Loucy (cell line): ENCODE measurements at regions not wholly inside any gene's neighbourhood (a gene's known extent, or its start where the extent isn't known, plus 50 kb on each side); places are given as distances from the start of the nearest gene placed in this dataset.

Experiments
- H2AFZ ChIP-seq: fragments of 200-600 bp; sonication (generic); 2 replicates; pipeline ENCODE4 v1.6.0; 2016; ENCODE audit warnings: antibody characterized with exemption, mild to moderate bottlenecking, low read length, moderate library complexity
- H3F3A ChIP-seq: fragments of 200-600 bp; 2 replicates; pipeline ENCODE4 v1.6.0; 2016; ENCODE audit warnings: antibody characterized with exemption, low read depth, mild to moderate bottlenecking
- H3K27me3 ChIP-seq: fragments of 200-600 bp; sonication (generic); 2 replicates; pipeline ENCODE4 v1.6.1; 2014; ENCODE audit warnings: low read length, mild to moderate bottlenecking; ENCODE audit not compliant: insufficient read depth, poor library complexity, severe bottlenecking
- H3K36me3 ChIP-seq: fragments of 200-600 bp; sonication (generic); 2 replicates; pipeline ENCODE4 v1.6.1; 2016; ENCODE audit warnings: low read length; ENCODE audit not compliant: insufficient read depth
- H3K4me1 ChIP-seq: fragments of 200-600 bp; sonication (generic); 2 replicates; pipeline ENCODE4 v1.5.1; 2014; ENCODE audit warnings: low read length, mild to moderate bottlenecking; ENCODE audit not compliant: insufficient read depth, poor library complexity, severe bottlenecking
- H3K4me2 ChIP-seq: fragments of 200-600 bp; sonication (generic); 2 replicates; pipeline ENCODE4 v1.6.0; 2014; ENCODE audit warnings: antibody characterized with exemption, low read length, low read depth, mild to moderate bottlenecking; ENCODE audit not compliant: poor library complexity, severe bottlenecking
- H3K4me3 ChIP-seq: fragments of 200-600 bp; sonication (generic); 2 replicates; pipeline ENCODE4 v1.5.1; 2014; ENCODE audit warnings: low read length, mild to moderate bottlenecking, mixed read lengths; ENCODE audit not compliant: poor library complexity, severe bottlenecking
- H3K79me2 ChIP-seq: fragments of 200-600 bp; sonication (generic); 2 replicates; pipeline ENCODE4 v1.6.1; 2014; ENCODE audit warnings: low read length; ENCODE audit not compliant: insufficient read depth
- H3K9ac ChIP-seq: fragments of 200-600 bp; sonication (generic); 2 replicates; pipeline ENCODE4 v1.6.0; 2014; ENCODE audit warnings: mild to moderate bottlenecking, low read depth, low read length, moderate library complexity; ENCODE audit not compliant: poor library complexity, severe bottlenecking
- H3K9me2 ChIP-seq: fragments of 200-600 bp; sonication (generic); replicated peaks from 2 replicates; pipeline ENCODE4 v1.6.1; 2016; ENCODE audit warnings: low read depth, low read length, mixed read lengths
- H3K9me3 ChIP-seq: fragments of 200-600 bp; sonication (generic); 2 replicates; pipeline ENCODE4 v1.6.1; 2014; ENCODE audit warnings: mild to moderate bottlenecking, antibody characterized with exemption, low read length, low read depth; ENCODE audit not compliant: insufficient read depth
- H4K20me1 ChIP-seq: fragments of 200-600 bp; sonication (generic); 2 replicates; pipeline ENCODE4 v1.6.0; 2014; ENCODE audit warnings: antibody characterized with exemption, low read length, mild to moderate bottlenecking; ENCODE audit not compliant: insufficient read depth, poor library complexity, severe bottlenecking
- CTCF ChIP-seq: fragments of 200-600 bp; sonication (generic); conservative IDR thresholded peaks from 2 replicates; pipeline ENCODE4 v1.5.1; 2014; ENCODE audit warnings: mild to moderate bottlenecking, antibody characterized with exemption, low read length
- EZH2phosphoT487 ChIP-seq: fragments of 200-600 bp; IDR thresholded peaks from 2 replicates; pipeline ENCODE4 v1.6.1; 2018; ENCODE audit warnings: antibody characterized with exemption, mild to moderate bottlenecking, moderate library complexity, borderline replicate concordance

DNA sequence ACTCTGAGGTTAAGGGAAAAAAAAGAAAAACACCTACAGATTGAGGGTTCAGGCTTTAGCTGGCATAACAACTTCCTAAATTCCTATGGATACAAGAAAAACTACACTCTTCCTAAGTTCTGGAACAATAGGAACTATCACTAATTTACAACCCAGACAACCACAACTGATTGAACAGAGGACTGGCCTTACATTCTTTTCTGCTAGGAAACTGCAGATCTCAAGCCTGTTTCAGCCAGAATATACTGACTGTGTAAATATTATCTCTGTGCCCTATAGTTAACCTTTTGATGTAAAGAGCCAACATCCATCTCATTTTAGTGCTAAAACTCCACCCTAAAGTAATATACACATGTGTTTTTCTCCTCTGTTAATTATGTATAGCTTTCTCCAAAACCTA lies 1186.5 kb upstream of the TMPRSS15 start:
- TF ChIP-seq EZH2phosphoT487: no peak
- TF ChIP-seq CTCF: no peak
- H3K4me3 ChIP-seq: no peak overlapping the region
- H3K36me3 ChIP-seq: no peaks in the 10 kb centered on the region
- no peaks in the 10 kb centered on the region for H3K79me2 ChIP-seq
- no peaks in the 10 kb centered on the region for H3K4me1 ChIP-seq
- H2AFZ ChIP-seq: no peak overlapping the region
- H3K9me2 ChIP-seq: no peaks in the 10 kb centered on the region
- H3F3A ChIP-seq: no peaks in the 10 kb centered on the region
- H3K27me3 ChIP-seq: no peaks in the 10 kb centered on the region
- H3K4me2 ChIP-seq: no peak overlapping the region
- no peak overlapping the region for H3K9ac ChIP-seq
- H4K20me1 ChIP-seq: no peaks in the 10 kb centered on the region
- H3K9me3 ChIP-seq: no peaks in the 10 kb centered on the region

DNA sequence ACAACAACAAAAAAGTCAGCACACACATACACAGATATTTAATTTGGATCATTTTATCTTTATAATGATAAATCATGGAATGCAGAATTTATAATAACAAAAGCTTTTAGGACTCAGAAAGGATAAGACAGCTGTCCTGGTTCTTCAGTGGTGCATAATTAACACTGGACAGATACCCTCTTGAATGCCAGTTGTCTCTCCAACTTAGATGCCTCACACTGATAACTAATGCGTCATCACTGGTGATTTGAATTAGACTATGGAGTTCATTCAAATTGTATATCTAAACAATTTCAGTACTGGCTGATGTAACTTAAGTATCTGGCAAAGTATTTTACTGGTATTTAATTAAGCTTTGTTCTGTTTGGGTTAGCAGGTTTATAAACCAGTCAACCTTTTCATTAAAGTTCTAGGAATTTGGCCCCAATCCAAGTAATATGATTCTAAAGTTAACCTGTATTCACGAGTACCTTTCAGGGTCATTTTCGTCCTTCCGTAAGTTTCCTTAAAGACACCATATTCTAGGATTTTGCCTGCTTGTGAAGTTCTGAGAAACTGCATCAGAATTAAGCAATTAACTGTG lies 1199.5 kb upstream of the TMPRSS15 start:
- H3K4me2 ChIP-seq: no peak overlapping the region
- H3K79me2 ChIP-seq: no peaks in the 10 kb centered on the region
- no peak overlapping the region for H3K4me3 ChIP-seq
- no peaks in the 10 kb centered on the region for H3K36me3 ChIP-seq
- H3K9me2 ChIP-seq: no peaks in the 10 kb centered on the region
- no peaks in the 10 kb centered on the region for H3K4me1 ChIP-seq
- no peaks in the 10 kb centered on the region for H4K20me1 ChIP-seq
- H3K27me3 ChIP-seq: no peaks in the 10 kb centered on the region
- TF ChIP-seq EZH2phosphoT487: no peak
- TF ChIP-seq CTCF: no peak
- H3K9ac ChIP-seq: no peak overlapping the region
- no peaks in the 10 kb centered on the region for H3K9me3 ChIP-seq
- H3F3A ChIP-seq: no peaks in the 10 kb centered on the region
- no peak overlapping the region for H2AFZ ChIP-seq

GRCh38 chr21:19608101-19608621 lies 1204.6 kb upstream of the TMPRSS15 start:
- H3K4me3 ChIP-seq: no peak overlapping the region
- H3K4me1 ChIP-seq: no peaks in the 10 kb centered on the region
- H3K9me2 ChIP-seq: no peaks in the 10 kb centered on the region
- H3K9ac ChIP-seq: no peak overlapping the region
- no peaks in the 10 kb centered on the region for H3K27me3 ChIP-seq
- H2AFZ ChIP-seq: no peak overlapping the region
- no peak overlapping the region for H3K4me2 ChIP-seq
- H3K9me3 ChIP-seq: no peaks in the 10 kb centered on the region
- H3K79me2 ChIP-seq: no peaks in the 10 kb centered on the region
- TF ChIP-seq EZH2phosphoT487: no peak
- peak; percentile 25; the same call in 1 of the 2 replicates for TF ChIP-seq CTCF
- no peaks in the 10 kb centered on the region for H4K20me1 ChIP-seq
- no peaks in the 10 kb centered on the region for H3F3A ChIP-seq
- H3K36me3 ChIP-seq: no peaks in the 10 kb centered on the region
